Endothelial cell of umbilical vein (primary cell): ENCODE measurements at regions not wholly inside any gene's neighbourhood (a gene's known extent, or its start where the extent isn't known, plus 50 kb on each side); places are given as distances from the start of the nearest gene placed in this dataset.

Experiments used
- BruUV-seq: library from RNA; stranded (reverse); fragments of 400-500 nt; replicated peaks from 2 replicates; lab custom pipeline; 2021; lab: Mats Ljungman, UMichigan
- CTCF ChIA-PET: fragments of 300-600, 350-600 bp; sonication (Branson Sonifier 250); formaldehyde crosslinking; loops from one replicate; lab custom pipeline; 2021; ENCODE audit warnings: antibody characterized with exemption, inconsistent platforms; lab: Charles Lee
- POLR2A ChIA-PET: fragments of 300-600, 350-600 bp; sonication (Branson Sonifier 250); formaldehyde crosslinking; loops from one replicate; lab custom pipeline; 2021; ENCODE audit warnings: antibody characterized with exemption, inconsistent platforms; lab: Charles Lee
- DNase-seq: peaks from one replicate; pipeline ENCODE4 v3.0.0-alpha.2; 2011; ENCODE audit warnings: low read depth, low spot score
- FAIRE-seq: peaks from 2 replicates; lab custom pipeline; 2011; peaks lifted over from hg19 to GRCh38; lab: Jason Lieb, UNC
- H2AFZ ChIP-seq: 2 replicates; pipeline ENCODE4 v1.6.0; 2012; ENCODE audit warnings: low read depth, low read length, control low read depth, inconsistent platforms
- H3K27ac ChIP-seq: 2 replicates; pipeline ENCODE4 v1.5.1; 2011; ENCODE audit warnings: low read depth, mild to moderate bottlenecking, control low read depth, low read length, moderate library complexity; ENCODE audit not compliant: insufficient read depth
- H3K27me3 ChIP-seq, 2 experiments: 2 replicates each; pipeline versions ENCODE4 v1.6.0 to v1.6.1; 2011; ENCODE audit warnings: low read length in 2 of 2, mixed read lengths in 1 of 2; ENCODE audit not compliant: control insufficient read depth in 2 of 2, insufficient read depth in 2 of 2
- H3K36me3 ChIP-seq, 2 experiments: 2 replicates in 1 of 2; 3 replicates in 1 of 2; pipeline ENCODE4 v1.5.1; 2011; ENCODE audit warnings: low read length in 2 of 2, mild to moderate bottlenecking in 1 of 2, moderate library complexity in 1 of 2; ENCODE audit not compliant: control insufficient read depth in 2 of 2, insufficient read depth in 2 of 2; ENCODE audit errors: extremely low read depth in 1 of 2
- H3K4me1 ChIP-seq: 3 replicates; pipeline ENCODE4 v1.5.1; 2011; ENCODE audit warnings: mild to moderate bottlenecking, low read length; ENCODE audit not compliant: control insufficient read depth, insufficient read depth; ENCODE audit errors: extremely low read depth
- H3K4me2 ChIP-seq: 2 replicates; pipeline ENCODE4 v1.6.1; 2011; ENCODE audit warnings: low read length, control low read depth, mixed read lengths; ENCODE audit not compliant: insufficient read depth
- H3K4me3 ChIP-seq, 3 experiments: fragments of 200-600 bp in 1 of 3; sonication (generic), shearing (Covaris generic) in 1 of 3; replicated peaks in 1 of 3; 2 replicates each; pipeline ENCODE4 v1.5.1; 2011 to 2016; ENCODE audit warnings: control low read depth in 3 of 3, low read length in 3 of 3, mild to moderate bottlenecking in 2 of 3, inconsistent platforms in 1 of 3, low read depth in 1 of 3, moderate library complexity in 1 of 3; ENCODE audit not compliant: insufficient read depth in 1 of 3
- H3K79me2 ChIP-seq: 2 replicates; pipeline ENCODE4 v1.6.0; 2012; ENCODE audit warnings: low read length, inconsistent platforms; ENCODE audit not compliant: control insufficient read depth, insufficient read depth
- H3K9ac ChIP-seq: replicated peaks from 2 replicates; pipeline ENCODE3; 2011; ENCODE audit warnings: low read length, control low read depth; ENCODE audit not compliant: insufficient read depth; ENCODE audit errors: extremely low read depth
- H3K9me1 ChIP-seq: replicated peaks from 3 replicates; pipeline ENCODE4 v1.6.0; 2011; ENCODE audit warnings: mild to moderate bottlenecking, low read length; ENCODE audit not compliant: control insufficient read depth, insufficient read depth; ENCODE audit errors: extremely low read depth
- H3K9me3 ChIP-seq: replicated peaks from 2 replicates; pipeline ENCODE4 v1.5.1; 2012; ENCODE audit warnings: low read length, inconsistent platforms; ENCODE audit not compliant: control insufficient read depth, insufficient read depth
- H4K20me1 ChIP-seq: replicated peaks from 2 replicates; pipeline ENCODE3; 2011; ENCODE audit warnings: mild to moderate bottlenecking, low read length; ENCODE audit not compliant: control insufficient read depth, insufficient read depth; ENCODE audit errors: extremely low read depth
- EZH2 ChIP-seq: IDR thresholded peaks from 2 replicates; pipeline ENCODE4 v1.6.1; 2012; ENCODE audit warnings: borderline replicate concordance, low read depth, mild to moderate bottlenecking, moderate library complexity, low read length, inconsistent platforms; ENCODE audit not compliant: severe bottlenecking
- FOS ChIP-seq: IDR thresholded peaks from 2 replicates; pipeline ENCODE4 v1.6.1; 2011; ENCODE audit warnings: mild to moderate bottlenecking, low read length, moderate library complexity, borderline replicate concordance; ENCODE audit not compliant: insufficient read depth
- GATA2 ChIP-seq: IDR thresholded peaks from 2 replicates; pipeline ENCODE4 v1.7.0; 2011; ENCODE audit warnings: low read depth, mild to moderate bottlenecking, moderate library complexity, mixed read lengths, low read length; ENCODE audit not compliant: insufficient read length, insufficient read depth
- JUN ChIP-seq: IDR thresholded peaks from 2 replicates; pipeline ENCODE4 v1.6.1; 2011; ENCODE audit warnings: borderline replicate concordance, low read depth; ENCODE audit not compliant: insufficient read length, insufficient read depth
- MAX ChIP-seq: IDR thresholded peaks from 2 replicates; pipeline ENCODE4 v1.6.1; 2011; ENCODE audit not compliant: insufficient read depth, insufficient read length
- MYC ChIP-seq: IDR thresholded peaks from one replicate; pipeline ENCODE4 v1.6.1; 2011; ENCODE audit warnings: mild to moderate bottlenecking, low read depth, low read length
- POLR2A ChIP-seq: IDR thresholded peaks from 2 replicates; pipeline ENCODE4 v1.6.1; 2012; ENCODE audit warnings: low read depth, mild to moderate bottlenecking, control low read depth, low read length
- POLR2AphosphoS5 ChIP-seq: IDR thresholded peaks from 2 replicates; pipeline ENCODE4 v1.6.1; 2012; ENCODE audit warnings: low read depth, mild to moderate bottlenecking, control low read depth, low read length, moderate library complexity; ENCODE audit not compliant: insufficient read depth
- dilution Hi-C: fragments of 300-500 bp; cut with MboI; formaldehyde crosslinking; loops from one replicate; pipeline ENCODE4 v1.15.0; 2019; ENCODE audit warnings: low sequenced_read_pairs; ENCODE audit not compliant: extremely low pct_ligation_motif_present
- intact Hi-C: fragments of 100-400 bp; cut with micrococcal nuclease; formaldehyde crosslinking; loops from one replicate; pipeline ENCODE4 v1.10.0; 2022
- TF ChIP-seq, protein P1 (sequence below), 2 donors: IDR thresholded peaks; 1 replicate in 1 of 2; 2 replicates in 1 of 2; pipeline ENCODE4 v1.5.1; 2011; ENCODE audit warnings: low read length in 2 of 2, mild to moderate bottlenecking in 2 of 2, moderate library complexity in 2 of 2, control low read depth in 1 of 2, inconsistent platforms in 1 of 2, low read depth in 1 of 2; ENCODE audit not compliant: insufficient read depth in 1 of 2; ENCODE audit errors: extremely low read depth in 1 of 2

DNA sequence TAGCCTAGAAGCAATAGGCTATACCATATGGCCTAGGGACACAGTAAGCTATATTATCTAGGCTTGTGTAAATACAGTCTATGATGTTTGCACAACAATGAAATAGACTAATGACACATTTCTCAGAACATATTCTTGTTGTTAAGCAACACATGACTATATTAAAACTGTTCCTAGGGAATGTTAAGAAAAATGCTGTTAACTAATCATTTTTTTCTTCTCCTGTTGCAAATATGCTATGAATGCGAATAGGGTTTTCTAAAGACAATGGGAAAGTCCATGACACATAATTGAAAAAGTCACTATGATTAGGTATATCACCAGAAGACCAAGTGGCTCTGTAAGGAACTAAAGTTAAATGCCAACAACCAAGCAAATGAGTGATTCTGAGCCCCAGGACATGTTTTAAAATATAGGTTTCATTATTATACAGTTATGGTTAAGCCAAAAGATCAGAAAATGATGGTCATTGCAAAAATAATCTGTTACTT lies 454.0 kb upstream of the SORCS1 start:
- dilution Hi-C loops, result no loop called here
- Histone ChIP-seq H3K9me3 (no peaks in the 10 kb centered on the region), H4K20me1 (no peaks in the 10 kb centered on the region), H3K27me3 (no peaks in the 10 kb centered on the region), H2AFZ (no peak overlapping the region), H3K9ac (no peak overlapping the region), H3K9me1 (no peaks in the 10 kb centered on the region), H3K36me3 (no peaks in the 10 kb centered on the region), H3K4me3 (no peak overlapping the region), H3K4me1 (no peaks in the 10 kb centered on the region), H3K27ac (no peak overlapping the region), H3K79me2 (no peaks in the 10 kb centered on the region), H3K4me2 (no peak overlapping the region)
- intact Hi-C loops, result no loop called here
- POLR2A ChIA-PET, result no interaction called here
- TF ChIP-seq MAX (no peak), JUN (no peak), POLR2A (no peak), FOS (no peak), POLR2AphosphoS5 (no peak), MYC (no peak), EZH2 (no peak), GATA2 (no peak)
- TF ChIP-seq, protein P1, sequence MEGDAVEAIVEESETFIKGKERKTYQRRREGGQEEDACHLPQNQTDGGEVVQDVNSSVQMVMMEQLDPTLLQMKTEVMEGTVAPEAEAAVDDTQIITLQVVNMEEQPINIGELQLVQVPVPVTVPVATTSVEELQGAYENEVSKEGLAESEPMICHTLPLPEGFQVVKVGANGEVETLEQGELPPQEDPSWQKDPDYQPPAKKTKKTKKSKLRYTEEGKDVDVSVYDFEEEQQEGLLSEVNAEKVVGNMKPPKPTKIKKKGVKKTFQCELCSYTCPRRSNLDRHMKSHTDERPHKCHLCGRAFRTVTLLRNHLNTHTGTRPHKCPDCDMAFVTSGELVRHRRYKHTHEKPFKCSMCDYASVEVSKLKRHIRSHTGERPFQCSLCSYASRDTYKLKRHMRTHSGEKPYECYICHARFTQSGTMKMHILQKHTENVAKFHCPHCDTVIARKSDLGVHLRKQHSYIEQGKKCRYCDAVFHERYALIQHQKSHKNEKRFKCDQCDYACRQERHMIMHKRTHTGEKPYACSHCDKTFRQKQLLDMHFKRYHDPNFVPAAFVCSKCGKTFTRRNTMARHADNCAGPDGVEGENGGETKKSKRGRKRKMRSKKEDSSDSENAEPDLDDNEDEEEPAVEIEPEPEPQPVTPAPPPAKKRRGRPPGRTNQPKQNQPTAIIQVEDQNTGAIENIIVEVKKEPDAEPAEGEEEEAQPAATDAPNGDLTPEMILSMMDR (IDR thresholded peaks at IDR 0.05; ENCODE audit: extremely low read depth in 1 of 2, insufficient read depth in 1 of 2, low read depth in 1 of 2, low read length in 2 of 2), result no peak
- BruUV-seq, result no TSS peak
- FAIRE-seq (no peak), DNase-seq (no peak)
- CTCF ChIA-PET, result no interaction called here
